ENCODE measurements at regions not wholly inside any gene's neighbourhood (a gene's known extent, or its start where the extent isn't known, plus 50 kb on each side); places are given as distances from the start of the nearest gene placed in this dataset.

DNA sequence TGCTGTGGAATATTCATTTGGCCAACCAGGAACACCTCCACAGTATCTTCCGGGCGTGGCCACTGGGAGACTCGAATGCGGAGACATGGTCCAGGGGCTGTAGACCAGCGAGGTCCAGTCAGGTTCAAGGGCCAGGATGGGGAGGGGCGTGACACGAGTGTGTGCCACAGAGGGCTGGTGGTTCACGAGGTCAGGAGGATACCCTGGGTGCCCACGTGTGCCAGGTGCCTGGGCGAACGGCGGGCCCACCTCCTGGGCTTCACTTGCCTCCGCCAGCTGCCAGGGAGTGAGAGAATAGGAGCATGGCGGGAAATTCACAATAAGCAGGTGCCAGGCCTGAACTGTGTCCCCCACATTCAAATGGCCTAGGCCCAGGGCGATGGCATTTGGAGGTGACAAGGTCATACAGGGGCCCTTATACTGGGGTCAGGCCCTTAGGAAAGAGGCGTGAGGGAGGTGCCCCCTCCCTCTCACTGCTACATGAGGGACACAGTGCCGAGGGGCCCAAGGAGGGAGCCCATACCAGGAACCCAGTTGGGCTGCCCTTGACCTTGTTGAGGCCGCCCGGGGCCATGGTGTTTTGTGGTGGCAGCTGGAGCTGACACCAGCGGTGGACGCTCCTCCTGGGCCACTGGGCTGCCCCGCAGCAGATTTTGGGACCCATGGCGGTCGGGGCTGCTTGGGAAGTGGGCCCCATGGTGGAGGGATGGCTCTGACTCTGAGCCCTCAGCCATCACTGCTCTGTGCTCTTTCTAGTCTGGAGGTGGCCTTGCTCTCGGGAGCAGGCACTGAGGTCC, 1268.9 kb downstream of the BRD1 start:
- no peak for FAIRE-seq
- DNase-seq (ENCODE audit: low spot score), result no peak

GRCh38 chr22:48558016-48558415, 1269.7 kb downstream of the BRD1 start:
- DNase-seq (ENCODE audit: low spot score), result no peak
- no peak for FAIRE-seq

DNA sequence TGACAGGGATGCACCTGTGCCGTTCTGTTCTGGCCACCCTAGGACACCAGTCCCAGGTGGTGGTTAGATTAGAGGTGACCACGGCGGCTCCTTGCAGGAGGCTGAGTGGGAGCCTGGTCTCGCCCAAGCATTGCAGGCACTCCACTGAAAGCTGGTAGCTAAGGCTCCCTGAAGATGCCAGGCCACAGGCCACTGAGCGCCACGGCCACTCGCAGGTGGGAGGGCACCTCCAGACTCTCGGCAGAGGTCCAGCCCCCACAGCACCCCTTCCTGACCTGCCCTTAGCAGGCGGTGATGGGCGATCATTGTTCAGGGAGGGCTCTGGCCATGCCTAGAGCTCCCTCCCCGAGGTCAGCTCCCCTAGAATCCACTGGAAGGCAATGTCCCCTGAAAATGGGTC, 1270.2 kb downstream of the BRD1 start:
- DNase-seq (ENCODE audit: low spot score), result no peak
- FAIRE-seq, result no peak

- no peak for FAIRE-seq
- DNase-seq (ENCODE audit: low spot score), result no peak
Measured at GRCh38 chr22:48556751-48557150, 1270.9 kb downstream of the BRD1 start.

- DNase-seq (ENCODE audit: low spot score), result no peak
- FAIRE-seq, result no peak
Measured at GRCh38 chr22:48556222-48556621, 1271.5 kb downstream of the BRD1 start.

GRCh38 chr22:48555606-48556005, 1272.1 kb downstream of the BRD1 start:
- no peak for DNase-seq (ENCODE audit: low spot score)
- no peak for FAIRE-seq

GRCh38 chr22:48554893-48555572, 1272.6 kb downstream of the BRD1 start:
- DNase-seq (ENCODE audit: low spot score), result peak; percentile 88
- peak; percentile 83 for FAIRE-seq

- peak; percentile 5 for FAIRE-seq
- no peak for DNase-seq (ENCODE audit: low spot score)
Measured at GRCh38 chr22:48553694-48554308, 1273.9 kb downstream of the BRD1 start.

GRCh38 chr22:48553119-48553518, 1274.6 kb downstream of the BRD1 start:
- DNase-seq (ENCODE audit: low spot score) (no peak), FAIRE-seq (no peak)

- DNase-seq (ENCODE audit: low spot score) (no peak), FAIRE-seq (no peak)
Measured at GRCh38 chr22:48551716-48552268, 1275.9 kb downstream of the BRD1 start.

GRCh38 chr22:48551061-48551460, 1276.6 kb downstream of the BRD1 start:
- DNase-seq (ENCODE audit: low spot score), result no peak
- FAIRE-seq, result no peak

DNA sequence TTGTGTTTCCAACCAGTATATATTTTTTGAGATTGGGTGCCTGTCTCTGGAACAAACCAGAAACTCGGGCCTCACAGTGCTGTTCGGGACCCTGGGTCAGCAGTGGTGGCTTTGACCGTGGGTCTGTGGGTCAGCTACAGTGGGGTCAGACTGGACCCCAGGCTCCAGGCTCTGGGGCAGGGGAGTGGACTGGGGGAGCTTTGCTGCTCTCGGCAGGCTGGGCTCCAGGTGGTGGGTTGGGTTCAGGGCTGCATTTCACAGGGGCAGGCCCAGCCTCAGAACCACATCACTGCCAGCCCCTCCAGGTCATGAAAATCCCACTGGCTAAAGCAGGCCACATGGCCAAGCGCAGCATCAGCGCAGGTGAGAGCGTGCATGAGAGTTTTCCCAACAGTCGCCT, 1279.3 kb downstream of the BRD1 start:
- DNase-seq (ENCODE audit: low spot score) (no peak), FAIRE-seq (no peak)

DNA sequence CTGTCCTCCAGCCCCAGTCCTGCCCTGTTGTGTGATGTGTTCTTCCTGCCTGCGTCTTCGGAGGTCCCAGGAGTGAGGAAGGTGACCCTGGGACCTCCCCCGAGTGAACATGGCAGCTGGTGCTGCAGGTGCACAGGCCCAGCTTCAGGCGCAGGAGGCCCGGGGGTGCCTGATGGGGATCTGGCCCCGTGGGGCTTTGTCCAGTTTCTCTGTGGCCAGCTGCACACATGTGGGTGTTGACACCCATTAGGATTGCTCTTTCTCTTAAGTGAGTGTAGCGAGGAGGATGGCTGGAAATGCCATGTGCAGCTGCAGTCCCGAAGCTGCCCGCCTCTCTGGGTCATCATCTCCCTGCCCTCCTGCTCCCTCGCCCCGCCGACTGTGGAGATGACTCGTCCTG, 1279.7 kb downstream of the BRD1 start:
- no peak for DNase-seq (ENCODE audit: low spot score)
- FAIRE-seq, result no peak

- DNase-seq (ENCODE audit: low spot score) (no peak), FAIRE-seq (no peak)
Measured at GRCh38 chr22:48546653-48547424, 1280.8 kb downstream of the BRD1 start.

GRCh38 chr22:48545987-48546386, 1281.7 kb downstream of the BRD1 start:
- DNase-seq (ENCODE audit: low spot score) (no peak), FAIRE-seq (no peak)

DNA sequence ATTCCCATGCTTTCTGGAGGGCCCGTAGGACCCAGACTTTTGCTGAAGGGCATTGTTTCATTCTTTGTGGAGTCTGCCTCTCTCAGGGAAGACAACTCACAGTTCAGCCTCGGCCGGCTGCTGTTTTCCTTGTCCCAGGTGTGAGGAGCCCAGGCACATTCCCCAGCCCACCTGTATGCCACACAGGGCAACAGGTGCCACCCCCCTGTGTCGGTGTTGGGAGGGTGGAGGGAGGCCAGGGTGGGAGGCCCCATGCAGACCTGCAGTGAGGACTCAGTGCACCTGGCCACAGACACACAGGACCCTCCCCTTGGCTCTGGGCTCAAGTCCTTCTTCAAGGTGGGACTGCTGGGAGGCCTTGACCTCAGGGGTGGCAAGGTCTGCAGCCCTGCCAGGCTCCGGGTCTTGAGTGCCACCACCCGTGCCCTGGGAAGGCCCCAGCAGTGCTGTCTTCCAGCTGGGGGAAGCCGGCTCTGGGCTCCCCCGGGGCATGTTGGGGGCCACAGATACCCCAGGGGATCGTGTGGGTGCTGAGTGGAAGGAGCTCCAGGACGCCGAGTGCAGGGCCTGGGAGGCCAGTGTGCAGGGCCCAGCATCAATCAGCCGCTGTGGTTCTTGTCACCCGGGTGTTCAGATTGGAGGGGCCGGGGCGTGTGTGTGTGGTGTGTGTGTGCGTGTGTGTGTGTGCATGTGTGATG, 1286.1 kb downstream of the BRD1 start:
- DNase-seq (ENCODE audit: low spot score) (no peak), FAIRE-seq (no peak)

DNA sequence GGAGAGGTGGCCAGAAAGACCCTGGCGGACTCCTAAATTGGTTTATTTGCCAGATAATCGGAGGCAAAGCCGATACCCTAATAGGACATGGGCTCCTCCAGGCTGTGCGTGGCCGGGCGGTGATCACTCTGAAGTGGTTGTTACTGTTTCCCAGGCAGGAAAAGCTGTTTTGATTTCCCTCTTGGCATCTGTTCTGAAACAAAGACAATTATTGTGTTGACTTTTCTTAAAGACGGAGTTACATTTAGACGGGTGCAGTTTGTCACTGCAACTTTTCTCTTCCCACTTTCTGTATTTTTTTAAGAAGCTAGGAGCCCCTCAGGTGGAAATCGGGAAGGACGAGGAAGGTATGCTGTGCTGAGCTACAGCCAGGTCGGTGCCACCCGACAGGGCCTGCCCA, 1288.4 kb downstream of the BRD1 start:
- FAIRE-seq (no peak), DNase-seq (ENCODE audit: low spot score) (no peak)

- FAIRE-seq, result no peak
- DNase-seq (ENCODE audit: low spot score), result no peak
Measured at GRCh38 chr22:48538291-48538820, 1289.3 kb downstream of the BRD1 start.

- DNase-seq (ENCODE audit: low spot score) (no peak), FAIRE-seq (no peak)
Measured at GRCh38 chr22:48537343-48537680, 1290.4 kb downstream of the BRD1 start.

- FAIRE-seq (peak; percentile 13), DNase-seq (ENCODE audit: low spot score) (peak; percentile 68)
Measured at GRCh38 chr22:48536541-48537342, 1290.9 kb downstream of the BRD1 start.
